Adipocyte (in vitro differentiated cells): ENCODE measurements at regions not wholly inside any gene's neighbourhood (a gene's known extent, or its start where the extent isn't known, plus 50 kb on each side); places are given as distances from the start of the nearest gene placed in this dataset.

ENCODE experiments used
- DNase-seq: peaks from one replicate; pipeline ENCODE4 v3.0.0-alpha.2; 2015; ENCODE audit warnings: low read depth
- H3K27me3 ChIP-seq: replicated peaks from 2 replicates; pipeline ENCODE4 v1.7.0; 2013; ENCODE audit warnings: mild to moderate bottlenecking, low read length, moderate library complexity; ENCODE audit not compliant: control insufficient read depth, insufficient read depth
- H3K36me3 ChIP-seq: 2 replicates; pipeline ENCODE4 v1.7.0; 2013; ENCODE audit warnings: low read length, mild to moderate bottlenecking, moderate library complexity; ENCODE audit not compliant: control insufficient read depth, insufficient read depth, severe bottlenecking
- H3K4me1 ChIP-seq: 2 replicates; pipeline ENCODE4 v1.7.0; 2013; ENCODE audit warnings: mild to moderate bottlenecking, low read length, moderate library complexity; ENCODE audit not compliant: control insufficient read depth, insufficient read depth
- H3K4me3 ChIP-seq: 2 replicates; pipeline ENCODE4 v1.7.0; 2013; ENCODE audit warnings: mild to moderate bottlenecking, low read length, moderate library complexity
- H3K9ac ChIP-seq: 2 replicates; pipeline ENCODE4 v1.7.0; 2013; ENCODE audit warnings: mild to moderate bottlenecking, low read length, moderate library complexity
- H3K9me3 ChIP-seq: 2 replicates; pipeline ENCODE4 v1.7.0; 2013; ENCODE audit warnings: mild to moderate bottlenecking, low read length, moderate library complexity; ENCODE audit not compliant: control insufficient read depth

GRCh38 chr5:174177976-174178605 is 132.6 kb downstream of the NSG2 start:
- H3K27me3 ChIP-seq = peaks cover 11% of the 10 kb centered on the region
- H3K9me3 ChIP-seq = no peaks in the 10 kb centered on the region
- no peak overlapping the region for H3K4me3 ChIP-seq
- no peak for DNase-seq
- H3K4me1 ChIP-seq = peaks cover 10% of the 10 kb centered on the region
- no peaks in the 10 kb centered on the region for H3K36me3 ChIP-seq
- H3K9ac ChIP-seq = no peak overlapping the region

GRCh38 chr5:174180639-174181038 is 135.1 kb downstream of the NSG2 start:
- no peak overlapping the region for H3K9ac ChIP-seq
- peaks cover 11% of the 10 kb centered on the region for H3K27me3 ChIP-seq
- peaks cover 9% of the 10 kb centered on the region for H3K4me1 ChIP-seq
- H3K9me3 ChIP-seq = no peaks in the 10 kb centered on the region
- DNase-seq = no peak
- H3K36me3 ChIP-seq = no peaks in the 10 kb centered on the region
- no peak overlapping the region for H3K4me3 ChIP-seq

GRCh38 chr5:174182111-174182510 is 136.6 kb downstream of the NSG2 start:
- Histone ChIP-seq H3K36me3 (no peaks in the 10 kb centered on the region), H3K9ac (no peak overlapping the region), H3K27me3 (peaks cover 12% of the 10 kb centered on the region), H3K4me1 (no peaks in the 10 kb centered on the region), H3K9me3 (no peaks in the 10 kb centered on the region), H3K4me3 (no peak overlapping the region)
- DNase-seq = no peak

- H3K4me1 ChIP-seq = peaks cover 9% of the 10 kb centered on the region
- no peaks in the 10 kb centered on the region for H3K9me3 ChIP-seq
- H3K9ac ChIP-seq = no peak overlapping the region
- no peak overlapping the region for H3K4me3 ChIP-seq
- peaks cover 11% of the 10 kb centered on the region for H3K27me3 ChIP-seq
- DNase-seq = no peak
- H3K36me3 ChIP-seq = no peaks in the 10 kb centered on the region
Measured at GRCh38 chr5:174183701-174184100, 138.2 kb downstream of the NSG2 start.

- Histone ChIP-seq H3K9ac (no peak overlapping the region), H3K4me3 (no peak overlapping the region), H3K4me1 (peaks cover 9% of the 10 kb centered on the region), H3K36me3 (no peaks in the 10 kb centered on the region), H3K27me3 (peaks cover 11% of the 10 kb centered on the region), H3K9me3 (no peaks in the 10 kb centered on the region)
- no peak for DNase-seq
Measured at GRCh38 chr5:174185506-174185905, 140.0 kb downstream of the NSG2 start.

- no peak for DNase-seq
- Histone ChIP-seq H3K9ac (no peak overlapping the region), H3K27me3 (peaks cover 17% of the 10 kb centered on the region), H3K9me3 (no peaks in the 10 kb centered on the region), H3K4me3 (no peak overlapping the region), H3K36me3 (no peaks in the 10 kb centered on the region), H3K4me1 (peaks cover 9% of the 10 kb centered on the region)
Measured at GRCh38 chr5:174186096-174186695, 140.7 kb downstream of the NSG2 start.

- H3K27me3 ChIP-seq = peaks cover 11% of the 10 kb centered on the region
- H3K9ac ChIP-seq = no peak overlapping the region
- no peak for DNase-seq
- H3K9me3 ChIP-seq = no peaks in the 10 kb centered on the region
- no peak overlapping the region for H3K4me3 ChIP-seq
- no peaks in the 10 kb centered on the region for H3K36me3 ChIP-seq
- H3K4me1 ChIP-seq = peaks cover 9% of the 10 kb centered on the region
Measured at GRCh38 chr5:174187001-174187400, 141.5 kb downstream of the NSG2 start.

GRCh38 chr5:174187481-174187880 is 142.0 kb downstream of the NSG2 start:
- no peak for DNase-seq
- H3K27me3 ChIP-seq = peaks cover 16% of the 10 kb centered on the region
- no peak overlapping the region for H3K9ac ChIP-seq
- no peaks in the 10 kb centered on the region for H3K9me3 ChIP-seq
- H3K4me3 ChIP-seq = no peak overlapping the region
- H3K4me1 ChIP-seq = peaks cover 9% of the 10 kb centered on the region
- H3K36me3 ChIP-seq = no peaks in the 10 kb centered on the region

- Histone ChIP-seq H3K9ac (no peak overlapping the region), H3K4me1 (peaks cover 9% of the 10 kb centered on the region), H3K36me3 (no peaks in the 10 kb centered on the region), H3K4me3 (no peak overlapping the region), H3K9me3 (no peaks in the 10 kb centered on the region), H3K27me3 (peaks cover 16% of the 10 kb centered on the region)
- no peak for DNase-seq
Measured at GRCh38 chr5:174188295-174188694, 142.8 kb downstream of the NSG2 start.

- Histone ChIP-seq H3K36me3 (no peaks in the 10 kb centered on the region), H3K4me1 (peaks cover 9% of the 10 kb centered on the region), H3K9ac (no peak overlapping the region), H3K4me3 (no peak overlapping the region), H3K27me3 (peaks cover 22% of the 10 kb centered on the region), H3K9me3 (no peaks in the 10 kb centered on the region)
- DNase-seq = no peak
Measured at GRCh38 chr5:174189654-174190541, 144.4 kb downstream of the NSG2 start.

GRCh38 chr5:174191076-174191475 is 145.6 kb downstream of the NSG2 start:
- no peak for DNase-seq
- no peak overlapping the region for H3K4me3 ChIP-seq
- no peaks in the 10 kb centered on the region for H3K9me3 ChIP-seq
- peaks cover 22% of the 10 kb centered on the region for H3K27me3 ChIP-seq
- no peaks in the 10 kb centered on the region for H3K36me3 ChIP-seq
- no peak overlapping the region for H3K9ac ChIP-seq
- peaks cover 9% of the 10 kb centered on the region for H3K4me1 ChIP-seq
